Fibroblast of pulmonary artery (primary cell): ENCODE measurements at regions not wholly inside any gene's neighbourhood (a gene's known extent, or its start where the extent isn't known, plus 50 kb on each side); places are given as distances from the start of the nearest gene placed in this dataset.

Source experiments
- DNase-seq: peaks from one replicate; pipeline ENCODE4 v3.0.0-alpha.2; 2010; ENCODE audit warnings: low read depth
- H3K4me3 ChIP-seq: replicated peaks from 2 replicates; pipeline ENCODE4 v1.5.1; 2011; ENCODE audit warnings: low read depth, mild to moderate bottlenecking, control low read depth, low read length, moderate library complexity
- CTCF ChIP-seq: IDR thresholded peaks from 2 replicates; pipeline ENCODE4 v1.5.1; 2011; ENCODE audit warnings: mild to moderate bottlenecking, control low read depth, low read length, inconsistent platforms; ENCODE audit errors: missing control alignments

- TF ChIP-seq CTCF: no peak
- DNase-seq: no peak
- no peak overlapping the region for H3K4me3 ChIP-seq
These were observed 224.3 kb downstream of the ANKRD60 start for GRCh38 chr20:58004146-58004545.

- TF ChIP-seq CTCF: no peak
- no peak for DNase-seq
- no peak overlapping the region for H3K4me3 ChIP-seq
These were observed 224.9 kb downstream of the ANKRD60 start for GRCh38 chr20:58003525-58003924.

GRCh38 chr20:58002901-58003300 is 225.6 kb downstream of the ANKRD60 start:
- TF ChIP-seq CTCF: no peak
- H3K4me3 ChIP-seq: no peak overlapping the region
- DNase-seq: no peak

GRCh38 chr20:58001946-58002345 is 226.5 kb downstream of the ANKRD60 start:
- no peak overlapping the region for H3K4me3 ChIP-seq
- no peak for TF ChIP-seq CTCF
- DNase-seq: no peak

- H3K4me3 ChIP-seq: no peak overlapping the region
- no peak for DNase-seq
- no peak for TF ChIP-seq CTCF
These were observed 227.1 kb downstream of the ANKRD60 start for GRCh38 chr20:58001381-58001780.

- TF ChIP-seq CTCF: no peak
- DNase-seq: no peak
- H3K4me3 ChIP-seq: no peak overlapping the region
These were observed 227.6 kb downstream of the ANKRD60 start for GRCh38 chr20:58000861-58001260.

- H3K4me3 ChIP-seq: no peak overlapping the region
- no peak for TF ChIP-seq CTCF
- no peak for DNase-seq
These were observed 228.9 kb downstream of the ANKRD60 start for GRCh38 chr20:57999465-58000111.
